ENCODE measurements at regions not wholly inside any gene's neighbourhood (a gene's known extent, or its start where the extent isn't known, plus 50 kb on each side); places are given as distances from the start of the nearest gene placed in this dataset.
A peak's percentile ranks its signal among the peaks of the same experiment; 100 is the strongest.

GRCh38 chr20:60202046-60202445 lies 243.8 kb downstream of the CDH26 start:
- WGBS (ENCODE audit: insufficient coverage) = 53% methylated on average over 3 of the region's 5 CpGs
- ATAC-seq (replicated peaks in 1 of 4) (no peak), DNase-seq (no peak)
- Mint-ChIP-seq H3K27ac (no peak overlapping the region), H3K27me3 (peaks cover 2 to 6% of the 10 kb centered on the region in 2 donors), H3K9me3 (peaks cover 9 to 12% (median 11%) of the 10 kb centered on the region in 3 donors), H3K36me3 (peaks cover 7% of the 10 kb centered on the region), H3K4me3 (no peak overlapping the region), H3K4me1 (no peaks in the 10 kb centered on the region)
- Histone ChIP-seq H3K9me3 (no peaks in the 10 kb centered on the region), H3K4me1 (ENCODE audit: control insufficient read depth in 1 of 2, extremely low read depth in 1 of 2, insufficient read depth in 2 of 2, low read length in 2 of 2) (no peaks in the 10 kb centered on the region), H3K27ac (ENCODE audit: low read length) (no peak overlapping the region), H3K36me3 (ENCODE audit: control insufficient read depth in 2 of 2, extremely low read depth in 1 of 2, insufficient read depth in 1 of 2, low read length in 1 of 2) (no peaks in the 10 kb centered on the region), H3K27me3 (replicated peaks in 1 of 2; ENCODE audit: control insufficient read depth in 2 of 2, extremely low read depth in 1 of 2, insufficient read depth in 2 of 2, low read length in 1 of 2) (peaks cover 0 to 14% of the 10 kb centered on the region in 2 experiments), H3K4me3 (ENCODE audit: control insufficient read depth in 1 of 2, extremely low read depth in 1 of 2, low read length in 1 of 2) (no peak overlapping the region)
- CTCF ChIA-PET = no interaction called here
- POLR2A ChIA-PET = no interaction called here

- no peak for ATAC-seq (replicated peaks in 1 of 4)
- H3K27ac ChIP-seq (ENCODE audit: low read length) = no peak overlapping the region
- no peaks in the 10 kb centered on the region for H3K9me3 ChIP-seq
- no peaks in the 10 kb centered on the region for H3K4me1 ChIP-seq (ENCODE audit: control insufficient read depth in 1 of 2, extremely low read depth in 1 of 2, insufficient read depth in 2 of 2, low read length in 2 of 2)
- peaks cover 9 to 10% (median 9%) of the 10 kb centered on the region in 3 donors for H3K9me3 Mint-ChIP-seq
- H3K36me3 ChIP-seq (ENCODE audit: control insufficient read depth in 2 of 2, extremely low read depth in 1 of 2, insufficient read depth in 1 of 2, low read length in 1 of 2) = no peaks in the 10 kb centered on the region
- DNase-seq = no peak
- H3K27me3 Mint-ChIP-seq = peaks cover 2 to 5% of the 10 kb centered on the region in 2 donors
- ChIA-PET CTCF (no interaction called here), POLR2A (no interaction called here)
- H3K36me3 Mint-ChIP-seq = peaks cover 3% of the 10 kb centered on the region
- H3K27me3 ChIP-seq (replicated peaks in 1 of 2; ENCODE audit: control insufficient read depth in 2 of 2, extremely low read depth in 1 of 2, insufficient read depth in 2 of 2, low read length in 1 of 2) = peaks cover 0 to 14% of the 10 kb centered on the region in 2 experiments
- no peak overlapping the region for H3K27ac Mint-ChIP-seq
- H3K4me3 ChIP-seq (ENCODE audit: control insufficient read depth in 1 of 2, extremely low read depth in 1 of 2, low read length in 1 of 2) = no peak overlapping the region
- no peak overlapping the region for H3K4me3 Mint-ChIP-seq
- WGBS (ENCODE audit: insufficient coverage) = 66% methylated on average over 2 of the region's 6 CpGs
- no peaks in the 10 kb centered on the region for H3K4me1 Mint-ChIP-seq
Measured at GRCh38 chr20:60203451-60203850, 245.2 kb downstream of the CDH26 start.

DNA sequence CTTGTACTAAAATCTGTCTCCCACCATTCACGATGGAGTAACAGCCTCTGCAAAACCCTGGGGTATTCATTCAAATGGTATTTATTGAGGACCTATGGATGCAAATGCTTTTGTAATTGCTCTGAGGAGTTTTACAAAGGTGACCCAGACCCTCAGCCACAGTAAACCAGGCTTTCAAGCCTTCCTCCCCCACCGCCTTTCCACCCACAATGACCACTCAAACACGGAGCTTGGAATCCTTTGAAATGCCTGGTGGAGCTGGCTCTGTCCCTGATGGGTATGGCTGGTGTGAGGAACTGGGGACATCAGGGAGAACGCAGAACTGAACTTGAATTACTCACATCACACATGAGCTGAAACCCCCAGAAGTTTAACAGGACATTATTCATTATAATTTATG lies 246.4 kb downstream of the CDH26 start:
- ATAC-seq (replicated peaks in 1 of 4) (no peak), DNase-seq (no peak)
- Histone ChIP-seq H3K27me3 (replicated peaks in 1 of 2; ENCODE audit: control insufficient read depth in 2 of 2, extremely low read depth in 1 of 2, insufficient read depth in 2 of 2, low read length in 1 of 2) (peaks cover 0 to 14% of the 10 kb centered on the region in 2 experiments), H3K4me3 (ENCODE audit: control insufficient read depth in 1 of 2, extremely low read depth in 1 of 2, low read length in 1 of 2) (no peak overlapping the region), H3K4me1 (ENCODE audit: control insufficient read depth in 1 of 2, extremely low read depth in 1 of 2, insufficient read depth in 2 of 2, low read length in 2 of 2) (no peaks in the 10 kb centered on the region), H3K27ac (ENCODE audit: low read length) (no peak overlapping the region), H3K9me3 (no peaks in the 10 kb centered on the region), H3K36me3 (ENCODE audit: control insufficient read depth in 2 of 2, extremely low read depth in 1 of 2, insufficient read depth in 1 of 2, low read length in 1 of 2) (no peaks in the 10 kb centered on the region)
- Mint-ChIP-seq H3K4me1 (no peaks in the 10 kb centered on the region), H3K27me3 (peaks cover 1 to 4% of the 10 kb centered on the region in 2 donors), H3K4me3 (no peak overlapping the region), H3K27ac (no peak overlapping the region), H3K36me3 (peaks cover 3% of the 10 kb centered on the region), H3K9me3 (peaks cover 0 to under 1% (median 0%) of the 10 kb centered on the region in 3 donors)
- WGBS (ENCODE audit: insufficient coverage) = 100% methylated on average over 1 of the region's 4 CpGs
- ChIA-PET CTCF (interaction anchor here in 1 of 2 donors (0.6 kb wide), 1 partner anchor 141 kb away, joined by 4 read pairs; no protein-coding TSS in a partner anchor), POLR2A (no interaction called here)

DNA sequence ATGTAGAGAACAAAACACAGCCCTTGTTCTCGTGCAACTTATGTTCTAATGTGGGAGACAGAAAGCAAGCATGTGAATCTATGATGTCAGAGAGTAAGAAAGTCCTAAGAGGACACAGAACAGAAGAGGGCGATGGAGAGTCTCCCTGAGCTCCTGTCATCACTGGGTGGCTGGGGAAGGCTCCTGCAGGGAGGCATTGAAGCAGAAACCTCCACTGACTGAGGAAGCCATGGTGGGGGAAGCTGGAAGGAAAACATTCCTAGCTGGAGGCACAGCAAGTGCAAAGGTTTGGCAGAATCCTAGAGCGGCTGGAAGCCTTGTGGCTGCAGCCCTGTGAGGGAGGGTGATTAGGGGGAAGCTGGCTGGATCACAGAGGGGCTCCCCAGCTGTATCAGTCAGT lies 248.0 kb downstream of the CDH26 start:
- DNase-seq (peak in 1 of 35 experiments; percentile 5), ATAC-seq (replicated peaks in 1 of 4) (no peak)
- CTCF ChIA-PET = interaction anchor here in 1 of 2 donors (1.5 kb wide), 1 partner anchor 149 kb away, joined by 5 read pairs; no protein-coding TSS in a partner anchor
- WGBS (ENCODE audit: insufficient coverage) = 19% methylated on average over 2 of the region's 3 CpGs
- no peak overlapping the region for H3K27ac Mint-ChIP-seq
- peaks cover 2% of the 10 kb centered on the region for H3K36me3 Mint-ChIP-seq
- H3K4me3 Mint-ChIP-seq = no peak overlapping the region
- no peaks in the 10 kb centered on the region for H3K9me3 ChIP-seq
- peaks cover 0 to 11% of the 10 kb centered on the region in 2 experiments for H3K27me3 ChIP-seq (replicated peaks in 1 of 2; ENCODE audit: control insufficient read depth in 2 of 2, extremely low read depth in 1 of 2, insufficient read depth in 2 of 2, low read length in 1 of 2)
- POLR2A ChIA-PET = no interaction called here
- no peak overlapping the region for H3K27ac ChIP-seq (ENCODE audit: low read length)
- H3K4me3 ChIP-seq (ENCODE audit: control insufficient read depth in 1 of 2, extremely low read depth in 1 of 2, low read length in 1 of 2) = no peak overlapping the region
- H3K4me1 ChIP-seq (ENCODE audit: control insufficient read depth in 1 of 2, extremely low read depth in 1 of 2, insufficient read depth in 2 of 2, low read length in 2 of 2) = peaks cover 0 to 5% of the 10 kb centered on the region in 2 experiments
- no peaks in the 10 kb centered on the region for H3K9me3 Mint-ChIP-seq
- H3K36me3 ChIP-seq (ENCODE audit: control insufficient read depth in 2 of 2, extremely low read depth in 1 of 2, insufficient read depth in 1 of 2, low read length in 1 of 2) = no peaks in the 10 kb centered on the region
- H3K4me1 Mint-ChIP-seq = peaks cover 3 to 4% (median 3%) of the 10 kb centered on the region in 3 donors
- H3K27me3 Mint-ChIP-seq = peaks cover under 1 to 4% of the 10 kb centered on the region in 2 donors

DNA sequence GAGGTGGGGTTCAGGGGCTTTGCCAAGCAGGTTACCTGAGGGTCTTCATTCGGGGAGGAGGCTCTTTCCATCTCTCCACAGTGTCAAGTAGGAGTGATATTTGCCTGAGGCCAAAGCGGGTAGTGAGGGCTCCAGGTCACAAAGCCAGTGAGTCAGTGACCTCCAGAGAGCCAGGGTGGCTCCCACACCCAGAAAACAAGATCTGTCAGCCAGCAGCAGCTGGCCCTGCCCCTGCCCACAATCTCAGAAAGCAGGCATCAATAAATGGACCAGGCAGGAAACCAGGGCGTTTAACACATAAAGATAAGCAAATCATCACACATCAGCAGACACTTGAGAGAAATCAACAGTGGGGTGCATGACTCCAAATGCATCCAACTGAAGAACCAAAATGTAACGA lies 250.8 kb downstream of the CDH26 start:
- no peak overlapping the region for H3K27ac Mint-ChIP-seq
- H3K4me1 ChIP-seq (ENCODE audit: control insufficient read depth in 1 of 2, extremely low read depth in 1 of 2, insufficient read depth in 2 of 2, low read length in 2 of 2) = peaks cover 0 to 5% of the 10 kb centered on the region in 2 experiments
- H3K27ac ChIP-seq (ENCODE audit: low read length) = no peak overlapping the region
- POLR2A ChIA-PET = no interaction called here
- no peaks in the 10 kb centered on the region for H3K9me3 ChIP-seq
- H3K36me3 ChIP-seq (ENCODE audit: control insufficient read depth in 2 of 2, extremely low read depth in 1 of 2, insufficient read depth in 1 of 2, low read length in 1 of 2) = no peaks in the 10 kb centered on the region
- H3K27me3 Mint-ChIP-seq = peaks cover 0 to 7% of the 10 kb centered on the region in 2 donors
- CTCF ChIA-PET = interaction anchor here in 1 of 2 donors (1.0 kb wide), 1 partner anchor 8 kb away, joined by 3 read pairs; no protein-coding TSS in a partner anchor
- H3K36me3 Mint-ChIP-seq = no peaks in the 10 kb centered on the region
- peaks cover 0 to 13% of the 10 kb centered on the region in 2 experiments for H3K27me3 ChIP-seq (replicated peaks in 1 of 2; ENCODE audit: control insufficient read depth in 2 of 2, extremely low read depth in 1 of 2, insufficient read depth in 2 of 2, low read length in 1 of 2)
- H3K4me3 Mint-ChIP-seq = no peak overlapping the region
- ATAC-seq (replicated peaks in 1 of 4) (no peak), DNase-seq (no peak)
- H3K4me3 ChIP-seq (ENCODE audit: control insufficient read depth in 1 of 2, extremely low read depth in 1 of 2, low read length in 1 of 2) = no peak overlapping the region
- no peaks in the 10 kb centered on the region for H3K9me3 Mint-ChIP-seq
- H3K4me1 Mint-ChIP-seq = peaks cover 3 to 12% (median 5%) of the 10 kb centered on the region in 3 donors
- 50% methylated on average over 3 of the region's 4 CpGs for WGBS (ENCODE audit: insufficient coverage)

DNA sequence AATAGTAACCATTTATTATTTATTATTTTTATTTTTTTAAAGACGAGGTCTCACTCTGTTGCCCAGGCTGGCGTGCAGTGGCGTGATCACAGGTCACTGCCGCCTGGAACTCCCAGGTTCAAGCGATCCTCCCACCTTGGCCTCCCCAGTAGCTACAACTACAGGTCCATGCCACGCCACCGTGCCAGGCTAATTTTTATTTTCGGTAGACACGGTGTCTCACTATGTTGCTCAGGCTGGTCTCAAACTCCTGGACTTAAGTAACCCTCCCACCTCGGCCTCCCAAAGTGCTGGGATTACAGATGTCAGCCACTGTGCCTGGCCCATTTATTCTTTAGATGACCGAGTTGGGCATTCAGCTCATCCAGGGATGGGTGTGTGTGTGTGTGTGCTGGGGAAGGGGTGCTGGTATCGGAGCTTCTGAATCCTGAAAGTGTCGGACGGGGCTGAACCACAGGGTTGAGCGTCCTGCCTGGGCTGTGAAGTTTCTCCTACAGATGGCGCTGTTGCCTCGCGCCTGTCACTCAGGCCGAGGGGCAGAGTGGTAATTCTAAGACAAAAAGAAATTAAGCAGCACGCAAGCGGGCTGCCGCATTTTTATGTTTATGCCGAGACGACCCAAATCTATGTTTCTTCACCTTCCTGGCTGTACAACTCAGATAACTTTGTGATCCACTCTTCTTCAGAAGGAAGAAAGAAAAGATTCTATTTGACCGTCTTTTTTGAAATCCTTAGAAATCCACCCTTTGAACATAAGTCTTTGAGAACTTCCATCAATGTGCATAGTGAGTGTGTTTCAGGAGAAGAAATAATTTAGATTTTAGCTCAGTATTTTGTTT lies 252.8 kb downstream of the CDH26 start:
- Mint-ChIP-seq H3K4me1 (peaks cover 3 to 12% (median 5%) of the 10 kb centered on the region in 3 donors), H3K27me3 (peaks cover 0 to 7% of the 10 kb centered on the region in 2 donors), H3K27ac (no peak overlapping the region), H3K4me3 (no peak overlapping the region), H3K9me3 (no peaks in the 10 kb centered on the region), H3K36me3 (no peaks in the 10 kb centered on the region)
- ChIA-PET POLR2A (interaction anchor here in 1 of 2 donors (0.6 kb wide), 1 partner anchor 928 kb away, joined by 3 read pairs; no protein-coding TSS in a partner anchor), CTCF (interaction anchor here in 1 of 2 donors (0.6 kb wide), 1 partner anchor 347 kb away, joined by 3 read pairs; no protein-coding TSS in a partner anchor)
- Histone ChIP-seq H3K9me3 (no peaks in the 10 kb centered on the region), H3K4me3 (ENCODE audit: control insufficient read depth in 1 of 2, extremely low read depth in 1 of 2, low read length in 1 of 2) (no peak overlapping the region), H3K27ac (ENCODE audit: low read length) (no peak overlapping the region), H3K36me3 (ENCODE audit: control insufficient read depth in 2 of 2, extremely low read depth in 1 of 2, insufficient read depth in 1 of 2, low read length in 1 of 2) (no peaks in the 10 kb centered on the region), H3K27me3 (replicated peaks in 1 of 2; ENCODE audit: control insufficient read depth in 2 of 2, extremely low read depth in 1 of 2, insufficient read depth in 2 of 2, low read length in 1 of 2) (peaks cover 0 to 13% of the 10 kb centered on the region in 2 experiments), H3K4me1 (ENCODE audit: control insufficient read depth in 1 of 2, extremely low read depth in 1 of 2, insufficient read depth in 2 of 2, low read length in 2 of 2) (peaks cover 0 to 5% of the 10 kb centered on the region in 2 experiments)
- ATAC-seq (replicated peaks in 1 of 4) = peak; percentile 31 to 63 (median 54)
- peak in 33 of 35 experiments; percentile 6 to 72 (median 38) for DNase-seq
- WGBS (ENCODE audit: insufficient coverage) = 48% methylated on average over 17 of the region's 25 CpGs

All from T-cell (primary cell).